GM23248 (cell line): ENCODE measurements at regions not wholly inside any gene's neighbourhood (a gene's known extent, or its start where the extent isn't known, plus 50 kb on each side); places are given as distances from the start of the nearest gene placed in this dataset.

Experiments used
- DNase-seq: peaks from one replicate; pipeline ENCODE4 v3.0.0-alpha.2; 2015
- H2AFZ ChIP-seq: fragments of 200-600 bp; sonication (generic); 2 replicates; pipeline ENCODE4 v1.6.1; 2016; ENCODE audit warnings: antibody characterized with exemption
- H3F3A ChIP-seq: fragments of 200-600 bp; sonication (generic); 2 replicates; pipeline ENCODE4 v1.6.1; 2016; ENCODE audit warnings: mild to moderate bottlenecking, antibody characterized with exemption, mixed run types; ENCODE audit not compliant: insufficient read depth
- H3K27ac ChIP-seq: fragments of 200-600 bp; sonication (generic); 2 replicates; pipeline ENCODE4 v1.5.1; 2016; ENCODE audit warnings: mild to moderate bottlenecking
- H3K27me3 ChIP-seq: fragments of 200-600 bp; sonication (generic); replicated peaks from 2 replicates; pipeline ENCODE4 v1.6.1; 2016; ENCODE audit warnings: mild to moderate bottlenecking; ENCODE audit not compliant: insufficient read depth
- H3K36me3 ChIP-seq: fragments of 200-600 bp; sonication (generic); 2 replicates; pipeline ENCODE4 v1.6.1; 2016; ENCODE audit warnings: low read depth, mild to moderate bottlenecking
- H3K4me1 ChIP-seq: fragments of 200-600 bp; sonication (generic); 2 replicates; pipeline ENCODE4 v1.6.1; 2016; ENCODE audit warnings: mild to moderate bottlenecking; ENCODE audit not compliant: insufficient read depth
- H3K4me2 ChIP-seq: fragments of 200-600 bp; sonication (generic); one replicate; pipeline ENCODE4 v1.6.1; 2016; ENCODE audit warnings: mild to moderate bottlenecking; ENCODE audit not compliant: unreplicated experiment
- H3K4me3 ChIP-seq: fragments of 200-600 bp; sonication (generic); 2 replicates; pipeline ENCODE4 v1.5.1; 2016; ENCODE audit warnings: mild to moderate bottlenecking
- H3K79me2 ChIP-seq: fragments of 200-600 bp; sonication (generic); 2 replicates; pipeline ENCODE4 v1.6.1; 2016; ENCODE audit warnings: mild to moderate bottlenecking; ENCODE audit not compliant: insufficient read depth
- H3K9ac ChIP-seq: fragments of 200-600 bp; sonication (generic); 2 replicates; pipeline ENCODE4 v1.6.1; 2016; ENCODE audit warnings: mild to moderate bottlenecking
- H3K9me2 ChIP-seq: fragments of 200-600 bp; sonication (generic); 2 replicates; pipeline ENCODE4 v1.6.1; 2016; ENCODE audit warnings: mixed run types, mild to moderate bottlenecking, moderate library complexity; ENCODE audit not compliant: insufficient read depth
- H3K9me3 ChIP-seq: fragments of 200-600 bp; sonication (generic); one replicate; pipeline ENCODE4 v1.6.1; 2017; ENCODE audit warnings: low read depth
- H4K20me1 ChIP-seq: fragments of 200-600 bp; sonication (generic); 2 replicates; pipeline ENCODE4 v1.6.0; 2016; ENCODE audit not compliant: insufficient read depth
- EZH2 ChIP-seq: fragments of 200-600 bp; sonication (generic); IDR thresholded peaks from 2 replicates; pipeline ENCODE4 v1.6.1; 2018; ENCODE audit warnings: antibody characterized with exemption, mild to moderate bottlenecking; ENCODE audit not compliant: insufficient read depth, poor library complexity, severe bottlenecking
- EZH2phosphoT487 ChIP-seq: fragments of 200-600 bp; sonication (generic); IDR thresholded peaks from 2 replicates; pipeline ENCODE4 v1.6.1; 2018; ENCODE audit warnings: antibody characterized with exemption, moderate library complexity, mild to moderate bottlenecking, low read depth; ENCODE audit not compliant: insufficient read depth
- WGBS, 2 experiments: methylation state at CpG; one replicate each; pipeline ENCODE4 v1.1.6; 2015 to 2017; ENCODE audit warnings: low lambda C conversion rate in 2 of 2, low coverage in 1 of 2; ENCODE audit errors: missing lambda C conversion rate in 2 of 2; 5-methylcytosine and 5-hydroxymethylcytosine counted together
- in situ Hi-C: fragments of 300-500 bp; cut with MboI; formaldehyde crosslinking; loops from 2 replicates; pipeline ENCODE4 v1.15.0; 2020

GRCh38 chr1:5369223-5369622 lies 623.0 kb downstream of the NPHP4 start:
- Histone ChIP-seq H3K27ac (no peak overlapping the region), H4K20me1 (no peaks in the 10 kb centered on the region), H3K9me2 (no peaks in the 10 kb centered on the region), H3K4me1 (no peaks in the 10 kb centered on the region), H3K27me3 (no peaks in the 10 kb centered on the region), H3K79me2 (no peaks in the 10 kb centered on the region), H3K9me3 (no peaks in the 10 kb centered on the region), H3K9ac (no peak overlapping the region), H3K4me3 (no peak overlapping the region), H3F3A (no peaks in the 10 kb centered on the region), H3K4me2 (no peak overlapping the region), H2AFZ (no peak overlapping the region), H3K36me3 (no peaks in the 10 kb centered on the region)
- TF ChIP-seq EZH2phosphoT487 (no peak), EZH2 (no peak)
- in situ Hi-C loops: no loop called here
- WGBS, 2 experiments: 50 to 59% methylated on average over 1 of the region's 1 CpG
- DNase-seq: no peak

- DNase-seq: no peak
- no peak overlapping the region for H3K4me3 ChIP-seq
- no peaks in the 10 kb centered on the region for H3K4me1 ChIP-seq
- no peak overlapping the region for H3K9ac ChIP-seq
- H3K27ac ChIP-seq: no peak overlapping the region
- in situ Hi-C loops: no loop called here
- H3F3A ChIP-seq: no peaks in the 10 kb centered on the region
- TF ChIP-seq EZH2phosphoT487 (no peak), EZH2 (no peak)
- H3K36me3 ChIP-seq: no peaks in the 10 kb centered on the region
- H3K9me2 ChIP-seq: no peaks in the 10 kb centered on the region
- no peaks in the 10 kb centered on the region for H4K20me1 ChIP-seq
- H3K4me2 ChIP-seq: no peak overlapping the region
- WGBS, 2 experiments: 19 to 22% methylated on average over 5 of the region's 5 CpGs
- no peaks in the 10 kb centered on the region for H3K27me3 ChIP-seq
- H2AFZ ChIP-seq: no peak overlapping the region
- no peaks in the 10 kb centered on the region for H3K9me3 ChIP-seq
- no peaks in the 10 kb centered on the region for H3K79me2 ChIP-seq
These were observed 624.0 kb downstream of the NPHP4 start for GRCh38 chr1:5368201-5368600.

GRCh38 chr1:5367306-5367705 lies 624.9 kb downstream of the NPHP4 start:
- Histone ChIP-seq H3F3A (no peaks in the 10 kb centered on the region), H3K36me3 (no peaks in the 10 kb centered on the region), H3K4me2 (no peak overlapping the region), H3K79me2 (no peaks in the 10 kb centered on the region), H2AFZ (no peak overlapping the region), H3K4me1 (no peaks in the 10 kb centered on the region), H3K9ac (no peak overlapping the region), H3K27ac (no peak overlapping the region), H3K9me3 (no peaks in the 10 kb centered on the region), H3K9me2 (no peaks in the 10 kb centered on the region), H3K4me3 (no peak overlapping the region), H3K27me3 (no peaks in the 10 kb centered on the region), H4K20me1 (no peaks in the 10 kb centered on the region)
- 14 to 22% methylated on average over 6 of the region's 6 CpGs for WGBS, 2 experiments
- no peak for DNase-seq
- TF ChIP-seq EZH2: no peak
- no peak for TF ChIP-seq EZH2phosphoT487
- in situ Hi-C loops: no loop called here

GRCh38 chr1:5365751-5366150 lies 626.5 kb downstream of the NPHP4 start:
- no peaks in the 10 kb centered on the region for H4K20me1 ChIP-seq
- H3K9ac ChIP-seq: no peak overlapping the region
- H3K36me3 ChIP-seq: no peaks in the 10 kb centered on the region
- in situ Hi-C loops: no loop called here
- TF ChIP-seq EZH2: no peak
- no peak for TF ChIP-seq EZH2phosphoT487
- no peaks in the 10 kb centered on the region for H3K27me3 ChIP-seq
- H2AFZ ChIP-seq: no peak overlapping the region
- H3K9me3 ChIP-seq: no peaks in the 10 kb centered on the region
- no peak for DNase-seq
- no peaks in the 10 kb centered on the region for H3K79me2 ChIP-seq
- H3K27ac ChIP-seq: no peak overlapping the region
- H3F3A ChIP-seq: no peaks in the 10 kb centered on the region
- no peaks in the 10 kb centered on the region for H3K4me1 ChIP-seq
- WGBS, 2 experiments: 10 to 11% methylated on average over 5 of the region's 5 CpGs
- H3K9me2 ChIP-seq: no peaks in the 10 kb centered on the region
- H3K4me2 ChIP-seq: no peak overlapping the region
- no peak overlapping the region for H3K4me3 ChIP-seq

GRCh38 chr1:5364591-5364990 lies 627.6 kb downstream of the NPHP4 start:
- Histone ChIP-seq H3K4me3 (no peak overlapping the region), H2AFZ (no peak overlapping the region), H3F3A (no peaks in the 10 kb centered on the region), H3K27ac (no peak overlapping the region), H3K79me2 (no peaks in the 10 kb centered on the region), H3K4me2 (no peak overlapping the region), H3K36me3 (no peaks in the 10 kb centered on the region), H3K27me3 (no peaks in the 10 kb centered on the region), H4K20me1 (no peaks in the 10 kb centered on the region), H3K9me2 (no peaks in the 10 kb centered on the region), H3K9me3 (no peaks in the 10 kb centered on the region), H3K9ac (no peak overlapping the region), H3K4me1 (no peaks in the 10 kb centered on the region)
- TF ChIP-seq EZH2phosphoT487: no peak
- no peak for TF ChIP-seq EZH2
- in situ Hi-C loops: no loop called here
- DNase-seq: no peak
- 25 to 33% methylated on average over 6 of the region's 6 CpGs for WGBS, 2 experiments
